Activated CD8-positive, alpha-beta memory T cell treated with anti-CD3 and anti-CD28 coated beads, Interleukin-2, amount 10 ng/mL, durations not matched to agents 7 days and 5 days (primary cell): ENCODE measurements at regions not wholly inside any gene's neighbourhood (a gene's known extent, or its start where the extent isn't known, plus 50 kb on each side); places are given as distances from the start of the nearest gene placed in this dataset.
"Not testable (repeated sequence)": the region's sequence is repeated elsewhere in the genome, so short reads cannot be mapped to it uniquely, and the experiment has no call there.

Source experiments
- ATAC-seq: fragments of 150-1000 bp; cut with Tn5 transposase; one replicate; pipeline ENCODE4 v1.10.0; 2021; ENCODE audit warnings: moderate library complexity
- CTCF ChIA-PET: fragments of 350-600 bp; sonication (Branson Sonifier 250); formaldehyde crosslinking; loops from one replicate; lab custom pipeline; 2021; ENCODE audit warnings: antibody characterized with exemption; lab: Charles Lee
- DNase-seq: peaks from one replicate; pipeline ENCODE4 v3.0.0-alpha.2; 2020
- H3K27ac Mint-ChIP-seq: one replicate; pipeline ENCODE4 v1.8.0; 2021; ENCODE audit warnings: mild to moderate bottlenecking, mixed read lengths
- H3K27me3 Mint-ChIP-seq: one replicate; pipeline ENCODE4 v1.8.0; 2021; ENCODE audit warnings: mixed read lengths
- H3K36me3 Mint-ChIP-seq: one replicate; pipeline ENCODE4 v1.8.0; 2021; ENCODE audit warnings: mild to moderate bottlenecking, mixed read lengths
- H3K4me1 Mint-ChIP-seq: one replicate; pipeline ENCODE4 v1.8.0; 2021; ENCODE audit warnings: mixed read lengths
- H3K4me3 Mint-ChIP-seq: one replicate; pipeline ENCODE4 v1.8.0; 2021; ENCODE audit warnings: mild to moderate bottlenecking, moderate library complexity, mixed read lengths
- H3K9me3 Mint-ChIP-seq: one replicate; pipeline ENCODE4 v1.8.0; 2022; ENCODE audit warnings: low read depth, mixed read lengths

DNA sequence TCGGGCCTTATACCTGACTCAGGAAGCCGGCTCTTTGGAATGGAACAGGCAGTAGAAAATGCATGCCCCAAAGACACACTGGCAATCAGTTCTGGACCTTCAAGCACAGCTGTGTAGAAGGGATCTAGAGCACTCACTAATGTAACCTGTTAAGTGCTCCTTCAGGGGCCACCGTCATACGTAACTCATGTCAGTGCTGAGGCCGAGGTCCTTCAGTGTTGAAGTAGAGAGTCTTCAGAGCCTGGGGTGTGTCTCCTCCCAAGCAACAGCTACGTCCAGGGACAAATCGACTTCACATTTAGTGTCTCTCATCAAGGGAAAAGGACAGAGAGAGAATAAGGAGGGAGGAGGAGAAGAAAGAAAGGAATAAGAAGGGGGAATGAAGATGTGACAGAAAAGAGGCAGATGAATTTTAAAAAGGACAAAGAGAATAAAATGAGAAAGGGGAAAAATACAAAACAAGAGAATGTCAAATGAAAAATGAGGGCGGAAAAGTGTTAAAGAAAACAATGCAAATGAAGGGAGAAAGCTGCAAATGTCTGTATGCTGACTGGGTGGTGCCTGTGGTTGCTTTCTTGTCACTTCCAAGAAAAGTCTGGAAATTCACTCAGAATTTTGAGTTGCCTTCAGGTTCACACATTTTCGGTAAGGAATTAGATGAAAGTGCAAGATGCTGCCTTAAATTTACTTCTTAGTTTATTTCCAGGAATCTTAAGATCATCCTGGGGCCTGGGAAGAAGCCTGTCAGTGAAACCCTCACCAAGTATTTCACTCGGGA is 989.4 kb downstream of the GRID1 start:
- CTCF ChIA-PET, result no interaction called here
- no peak overlapping the region for H3K4me3 Mint-ChIP-seq
- no peaks in the 10 kb centered on the region for H3K9me3 Mint-ChIP-seq
- ATAC-seq (no peak), DNase-seq (no peak)
- no peaks in the 10 kb centered on the region for H3K36me3 Mint-ChIP-seq
- H3K27ac Mint-ChIP-seq, result no peak overlapping the region
- H3K27me3 Mint-ChIP-seq, result no peaks in the 10 kb centered on the region
- H3K4me1 Mint-ChIP-seq, result no peaks in the 10 kb centered on the region

DNA sequence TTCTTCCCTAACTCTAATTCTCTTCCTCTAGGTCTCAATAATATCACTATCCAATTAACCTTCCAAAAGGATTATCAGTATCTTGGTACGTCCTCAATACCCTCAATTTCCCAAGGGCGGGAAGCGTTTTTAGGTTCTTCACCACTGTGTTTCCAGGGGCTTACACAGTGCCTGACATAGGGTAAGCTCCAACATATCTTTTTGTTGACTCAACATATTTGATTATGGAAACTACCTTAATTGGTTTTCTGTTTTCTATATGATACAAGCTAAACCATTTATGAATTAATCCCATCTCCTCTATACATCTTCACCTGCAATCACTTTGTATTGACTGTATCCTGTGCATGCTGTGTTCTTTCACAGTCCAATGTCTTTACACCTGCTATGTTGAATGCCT is 987.3 kb downstream of the GRID1 start:
- DNase-seq (no peak), ATAC-seq (no peak)
- no peaks in the 10 kb centered on the region for H3K9me3 Mint-ChIP-seq
- H3K36me3 Mint-ChIP-seq, result no peaks in the 10 kb centered on the region
- CTCF ChIA-PET, result no interaction called here
- no peaks in the 10 kb centered on the region for H3K27me3 Mint-ChIP-seq
- no peaks in the 10 kb centered on the region for H3K4me1 Mint-ChIP-seq
- no peak overlapping the region for H3K4me3 Mint-ChIP-seq
- H3K27ac Mint-ChIP-seq, result no peak overlapping the region

DNA sequence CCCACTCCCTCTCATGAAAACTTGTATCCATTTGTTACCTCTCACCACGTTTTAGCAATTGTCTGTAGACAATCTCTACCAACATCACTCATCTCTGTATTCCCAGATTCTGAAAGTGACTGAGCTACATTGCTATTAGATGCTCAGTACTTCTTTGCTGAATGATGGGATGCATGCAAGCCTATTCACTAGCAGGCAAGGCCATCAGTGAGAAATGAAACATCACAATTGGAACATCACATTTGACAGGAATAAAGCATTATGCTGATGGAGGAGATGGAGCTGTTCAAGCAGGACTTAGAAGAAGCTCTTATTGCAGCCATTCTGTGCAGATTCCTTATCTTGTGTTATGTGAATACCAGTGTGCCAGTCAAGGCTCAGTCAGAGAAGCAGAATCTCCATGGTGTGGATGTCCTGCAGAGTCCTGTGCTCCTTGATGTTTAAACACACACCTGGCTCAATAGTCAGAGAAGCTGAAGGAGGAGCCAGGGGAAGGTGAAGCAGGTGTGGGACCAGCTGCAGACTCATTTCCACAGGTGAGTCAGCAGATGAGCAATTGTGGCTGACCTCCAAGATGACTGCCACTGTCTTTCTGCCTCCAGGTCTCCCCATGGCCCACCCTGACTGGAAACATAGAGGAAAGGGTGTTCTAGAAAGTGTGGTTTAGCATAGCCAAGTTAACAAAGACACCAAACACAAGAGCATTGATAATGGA is 965.5 kb downstream of the GRID1 start:
- DNase-seq (no peak), ATAC-seq (no peak)
- H3K9me3 Mint-ChIP-seq, result peaks cover 2% of the 10 kb centered on the region
- no peak overlapping the region for H3K27ac Mint-ChIP-seq
- H3K4me3 Mint-ChIP-seq, result no peak overlapping the region
- no peaks in the 10 kb centered on the region for H3K4me1 Mint-ChIP-seq
- H3K27me3 Mint-ChIP-seq, result no peaks in the 10 kb centered on the region
- no peaks in the 10 kb centered on the region for H3K36me3 Mint-ChIP-seq
- CTCF ChIA-PET, result interaction anchor here (1.6 kb wide), 1 partner anchor 10 kb away, joined by 3 read pairs; no protein-coding TSS in a partner anchor

DNA sequence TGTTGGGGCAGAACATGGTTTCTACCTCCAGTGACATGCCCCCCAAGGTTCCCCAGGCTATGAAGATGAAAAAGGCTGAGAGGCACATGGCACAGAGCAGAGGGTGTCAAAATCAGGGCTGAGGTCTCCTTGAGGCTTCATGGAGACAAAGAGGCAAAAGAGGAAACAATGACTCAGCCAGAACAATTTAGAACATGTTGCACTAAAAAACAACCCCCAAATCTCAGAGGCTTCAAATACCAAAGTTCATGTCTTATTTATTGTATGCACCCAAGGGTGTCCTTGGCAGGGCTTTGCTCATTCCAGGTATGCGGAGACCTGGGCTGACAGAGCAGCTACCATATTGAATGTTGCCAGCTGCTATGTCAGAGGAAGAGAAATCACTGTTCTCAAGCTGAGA is 964.1 kb downstream of the GRID1 start:
- DNase-seq (no peak), ATAC-seq (no peak)
- Mint-ChIP-seq H3K36me3 (no peaks in the 10 kb centered on the region), H3K27me3 (no peaks in the 10 kb centered on the region), H3K27ac (no peak overlapping the region), H3K4me3 (no peak overlapping the region), H3K4me1 (no peaks in the 10 kb centered on the region), H3K9me3 (peaks cover 2% of the 10 kb centered on the region)
- CTCF ChIA-PET, result no interaction called here

DNA sequence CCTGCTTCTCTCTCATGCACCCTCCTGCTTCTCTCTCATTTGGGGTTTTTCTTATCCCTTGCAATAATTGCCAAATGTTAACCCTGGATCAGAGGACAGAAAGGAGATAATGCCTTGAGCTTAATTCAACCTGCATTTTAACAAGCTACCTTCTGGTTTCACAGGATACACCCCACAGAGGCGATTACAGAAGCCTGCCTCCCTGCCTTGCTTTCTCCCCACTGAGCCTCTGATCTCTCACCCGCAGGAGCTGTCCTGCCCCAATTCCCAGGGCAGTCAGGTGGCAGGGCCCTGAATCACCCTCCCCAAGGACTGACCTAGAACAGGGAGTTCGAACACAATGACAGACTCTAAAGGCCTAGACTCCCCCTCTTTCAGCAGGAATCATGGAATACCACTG is 959.5 kb downstream of the GRID1 start:
- no peaks in the 10 kb centered on the region for H3K36me3 Mint-ChIP-seq
- CTCF ChIA-PET, result no interaction called here
- H3K4me3 Mint-ChIP-seq, result no peak overlapping the region
- ATAC-seq (no peak), DNase-seq (no peak)
- no peaks in the 10 kb centered on the region for H3K4me1 Mint-ChIP-seq
- H3K9me3 Mint-ChIP-seq, result peaks cover 2% of the 10 kb centered on the region
- H3K27me3 Mint-ChIP-seq, result no peaks in the 10 kb centered on the region
- no peak overlapping the region for H3K27ac Mint-ChIP-seq

DNA sequence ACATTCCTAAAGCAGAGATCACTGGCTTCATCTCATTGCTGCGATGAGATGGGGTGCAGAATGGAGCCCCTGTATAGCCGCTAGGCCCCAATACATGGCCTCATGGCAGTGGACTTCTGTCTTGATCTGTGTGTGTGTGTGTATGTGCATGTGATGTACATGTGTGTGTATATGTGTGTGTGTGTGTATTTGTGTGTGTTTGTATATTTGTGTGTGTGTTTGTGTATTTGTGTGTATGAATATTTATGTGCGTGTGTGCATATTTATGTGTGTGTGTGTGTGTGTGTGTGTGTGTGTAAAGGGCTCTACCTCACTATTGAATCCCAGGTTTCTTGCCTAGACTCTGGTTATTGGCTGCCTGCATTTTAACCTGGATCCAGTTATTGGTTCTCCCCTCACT is 958.2 kb downstream of the GRID1 start:
- H3K27ac Mint-ChIP-seq, result no peak overlapping the region
- peaks cover 2% of the 10 kb centered on the region for H3K9me3 Mint-ChIP-seq
- no peak for DNase-seq
- ATAC-seq, result no peak
- H3K4me3 Mint-ChIP-seq, result no peak overlapping the region
- no peaks in the 10 kb centered on the region for H3K27me3 Mint-ChIP-seq
- H3K4me1 Mint-ChIP-seq, result no peaks in the 10 kb centered on the region
- CTCF ChIA-PET, result no interaction called here
- H3K36me3 Mint-ChIP-seq, result no peaks in the 10 kb centered on the region

DNA sequence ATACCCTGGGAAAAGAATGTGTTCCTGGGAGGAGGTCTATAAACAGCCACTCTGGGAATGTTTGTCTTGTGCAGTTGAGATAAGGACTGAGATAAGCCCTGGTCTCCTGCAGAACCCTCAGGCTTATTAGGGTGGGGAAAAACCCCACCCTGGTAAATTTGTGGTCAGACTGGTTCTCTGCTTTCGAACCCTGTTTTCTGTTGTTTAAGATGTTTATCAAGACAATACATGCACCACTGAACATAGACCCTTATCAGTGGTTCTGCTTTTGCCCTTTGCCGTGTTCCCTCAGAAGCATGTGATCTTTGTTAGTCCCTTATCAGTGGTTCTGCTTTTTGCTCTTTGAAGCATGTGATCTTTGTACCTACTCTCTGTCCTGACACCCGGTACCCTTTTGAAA is 956.0 kb downstream of the GRID1 start:
- H3K4me3 Mint-ChIP-seq, H3K27ac Mint-ChIP-seq, DNase-seq, H3K36me3 Mint-ChIP-seq, H3K9me3 Mint-ChIP-seq, ATAC-seq, H3K4me1 Mint-ChIP-seq, H3K27me3 Mint-ChIP-seq, CTCF ChIA-PET: not testable (repeated sequence)

DNA sequence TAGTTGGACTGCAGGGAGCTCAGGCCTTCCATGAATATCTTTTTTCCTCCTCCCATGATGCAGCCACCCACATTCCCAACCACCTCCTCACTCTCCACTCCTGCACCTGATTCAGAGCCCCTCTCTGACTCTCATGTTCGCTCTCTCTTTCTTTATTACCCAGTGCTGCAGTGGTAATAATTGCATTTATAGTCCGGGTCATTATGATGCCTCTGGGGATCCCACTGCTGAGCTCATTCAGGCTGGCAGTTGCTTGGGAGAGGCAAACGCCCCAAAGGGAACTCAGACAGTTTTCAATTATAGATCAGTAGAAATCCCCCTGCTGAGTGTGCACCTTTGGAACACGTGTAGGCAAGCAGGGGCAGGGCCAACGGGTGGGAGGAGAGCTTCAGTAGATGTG is 953.0 kb downstream of the GRID1 start:
- no peaks in the 10 kb centered on the region for H3K36me3 Mint-ChIP-seq
- CTCF ChIA-PET, result no interaction called here
- no peaks in the 10 kb centered on the region for H3K27me3 Mint-ChIP-seq
- no peak for ATAC-seq
- no peaks in the 10 kb centered on the region for H3K4me1 Mint-ChIP-seq
- H3K4me3 Mint-ChIP-seq, result no peak overlapping the region
- H3K27ac Mint-ChIP-seq, result no peak overlapping the region
- H3K9me3 Mint-ChIP-seq, result peaks cover 3% of the 10 kb centered on the region
- DNase-seq, result no peak

DNA sequence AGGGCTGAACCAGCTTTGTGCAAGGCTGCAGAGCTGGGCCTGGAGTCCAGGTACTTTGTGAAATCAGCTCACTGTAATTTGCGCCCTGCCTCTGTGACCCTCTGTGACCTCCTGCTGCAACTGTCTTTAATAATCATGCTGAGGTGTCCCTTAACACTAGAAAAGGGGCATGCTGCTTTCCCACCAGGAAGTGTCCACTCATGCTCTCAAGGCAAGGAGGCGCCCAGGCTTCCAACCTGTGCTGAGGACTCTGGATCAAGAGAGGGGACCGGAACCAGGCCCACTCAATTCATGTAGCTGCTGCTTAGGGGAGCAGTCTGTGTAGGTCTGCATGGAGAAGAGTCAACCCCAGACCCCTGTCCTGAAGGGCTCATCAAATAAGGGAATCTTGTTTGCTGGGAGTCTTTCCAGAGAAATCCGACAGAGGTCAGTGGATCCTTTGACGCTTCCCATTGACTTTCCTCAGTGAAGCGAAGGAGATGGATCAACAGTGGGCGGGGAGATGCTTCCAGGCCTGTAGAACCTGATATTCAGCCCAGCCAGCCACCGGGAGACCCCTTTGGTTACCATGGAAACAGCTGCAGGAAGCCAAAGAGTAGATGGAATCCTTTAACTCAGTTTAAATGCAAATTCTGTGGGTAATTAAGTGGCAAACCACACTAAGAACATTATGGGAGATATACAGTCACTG is 945.9 kb downstream of the GRID1 start:
- Mint-ChIP-seq H3K4me3 (no peak overlapping the region), H3K27me3 (no peaks in the 10 kb centered on the region), H3K27ac (no peak overlapping the region), H3K36me3 (no peaks in the 10 kb centered on the region), H3K9me3 (no peaks in the 10 kb centered on the region), H3K4me1 (no peaks in the 10 kb centered on the region)
- ATAC-seq (no peak), DNase-seq (no peak)
- CTCF ChIA-PET, result no interaction called here

DNA sequence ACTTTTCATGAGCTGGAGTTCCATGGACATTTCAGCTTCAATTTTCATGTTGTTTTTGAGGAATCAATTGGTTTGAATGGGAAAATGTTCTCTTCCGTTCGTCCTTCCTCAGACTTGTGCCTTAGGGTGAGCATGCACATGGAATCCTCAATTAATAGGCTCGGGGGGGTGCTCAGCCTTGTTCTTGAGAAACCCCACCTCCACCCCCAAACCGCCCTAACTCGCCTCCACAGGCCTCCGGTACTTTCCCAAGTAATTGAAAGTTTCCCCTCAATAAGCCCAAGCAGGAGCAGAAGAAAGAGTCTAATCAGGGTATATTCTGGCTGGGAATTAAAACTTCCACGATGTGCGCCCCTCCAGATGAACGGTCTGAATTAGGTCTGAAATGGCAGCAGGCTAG is 945.2 kb downstream of the GRID1 start:
- H3K9me3 Mint-ChIP-seq, result no peaks in the 10 kb centered on the region
- no peaks in the 10 kb centered on the region for H3K27me3 Mint-ChIP-seq
- H3K4me1 Mint-ChIP-seq, result no peaks in the 10 kb centered on the region
- ATAC-seq (no peak), DNase-seq (no peak)
- no peaks in the 10 kb centered on the region for H3K36me3 Mint-ChIP-seq
- CTCF ChIA-PET, result no interaction called here
- no peak overlapping the region for H3K4me3 Mint-ChIP-seq
- H3K27ac Mint-ChIP-seq, result no peak overlapping the region

DNA sequence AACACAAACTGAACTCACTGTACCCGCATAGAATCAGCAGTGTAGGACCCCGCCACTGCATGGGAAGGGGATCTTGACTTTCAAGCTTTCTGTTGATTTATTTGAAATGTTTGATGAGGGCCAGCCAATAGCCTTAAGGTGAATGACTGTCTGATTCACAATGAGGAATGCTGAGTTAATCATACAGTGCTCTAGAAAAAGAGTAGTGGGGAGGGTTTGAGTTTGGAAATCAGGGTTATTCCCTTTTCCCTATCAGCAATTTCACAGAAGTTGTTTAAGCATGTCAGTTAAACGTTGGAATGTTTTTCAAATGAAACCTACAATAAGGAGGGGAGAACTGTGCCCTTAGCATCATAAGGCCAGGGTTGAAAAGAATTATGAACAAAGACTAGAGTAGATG is 937.5 kb downstream of the GRID1 start:
- no peak overlapping the region for H3K4me3 Mint-ChIP-seq
- CTCF ChIA-PET, result no interaction called here
- no peaks in the 10 kb centered on the region for H3K36me3 Mint-ChIP-seq
- DNase-seq, result no peak
- no peak overlapping the region for H3K27ac Mint-ChIP-seq
- no peak for ATAC-seq
- H3K9me3 Mint-ChIP-seq, result no peaks in the 10 kb centered on the region
- no peaks in the 10 kb centered on the region for H3K4me1 Mint-ChIP-seq
- H3K27me3 Mint-ChIP-seq, result no peaks in the 10 kb centered on the region

DNA sequence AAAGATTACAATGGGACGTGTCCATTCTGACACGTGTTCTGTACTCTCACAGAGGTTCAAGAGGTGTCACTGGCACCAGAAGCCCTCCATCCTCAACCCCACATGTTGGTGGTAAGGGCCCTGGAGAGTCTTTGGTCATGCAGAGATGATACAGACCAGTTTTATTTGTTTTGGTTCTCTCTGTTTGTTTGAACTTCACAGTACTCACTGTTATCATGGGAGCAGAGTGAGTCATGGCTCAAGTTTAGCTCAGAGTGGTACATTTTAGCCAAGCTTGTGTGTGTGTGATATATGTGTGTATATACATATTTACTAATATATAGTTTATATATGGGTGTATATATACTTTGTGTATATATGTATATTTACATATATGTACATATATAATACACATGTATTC is 935.6 kb downstream of the GRID1 start:
- Mint-ChIP-seq H3K27me3 (no peaks in the 10 kb centered on the region), H3K4me1 (no peaks in the 10 kb centered on the region), H3K9me3 (no peaks in the 10 kb centered on the region), H3K4me3 (no peak overlapping the region), H3K36me3 (no peaks in the 10 kb centered on the region), H3K27ac (no peak overlapping the region)
- CTCF ChIA-PET, result no interaction called here
- no peak for ATAC-seq
- no peak for DNase-seq

DNA sequence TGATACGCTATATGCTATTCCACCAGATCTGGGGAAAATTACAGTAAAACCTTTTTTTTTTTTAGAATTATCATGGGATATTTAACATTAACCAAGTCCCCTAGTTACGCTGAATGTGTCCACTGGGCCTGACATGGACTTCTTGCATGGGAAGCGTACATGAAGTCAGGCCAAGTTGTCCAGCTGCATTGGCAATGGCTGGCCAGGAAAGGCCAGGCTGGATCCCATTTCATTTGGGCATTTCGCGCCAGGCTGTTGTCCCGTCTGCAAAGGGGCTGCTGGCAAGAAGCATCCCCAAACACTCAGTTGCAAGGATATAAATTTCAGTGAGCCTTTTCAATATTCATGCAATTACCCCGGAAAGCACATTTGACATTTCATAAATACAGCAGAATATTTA is 933.3 kb downstream of the GRID1 start:
- H3K4me3 Mint-ChIP-seq, result no peak overlapping the region
- DNase-seq, result no peak
- no peak overlapping the region for H3K27ac Mint-ChIP-seq
- H3K9me3 Mint-ChIP-seq, result no peaks in the 10 kb centered on the region
- H3K36me3 Mint-ChIP-seq, result no peaks in the 10 kb centered on the region
- no peaks in the 10 kb centered on the region for H3K27me3 Mint-ChIP-seq
- CTCF ChIA-PET, result no interaction called here
- ATAC-seq, result no peak
- no peaks in the 10 kb centered on the region for H3K4me1 Mint-ChIP-seq

DNA sequence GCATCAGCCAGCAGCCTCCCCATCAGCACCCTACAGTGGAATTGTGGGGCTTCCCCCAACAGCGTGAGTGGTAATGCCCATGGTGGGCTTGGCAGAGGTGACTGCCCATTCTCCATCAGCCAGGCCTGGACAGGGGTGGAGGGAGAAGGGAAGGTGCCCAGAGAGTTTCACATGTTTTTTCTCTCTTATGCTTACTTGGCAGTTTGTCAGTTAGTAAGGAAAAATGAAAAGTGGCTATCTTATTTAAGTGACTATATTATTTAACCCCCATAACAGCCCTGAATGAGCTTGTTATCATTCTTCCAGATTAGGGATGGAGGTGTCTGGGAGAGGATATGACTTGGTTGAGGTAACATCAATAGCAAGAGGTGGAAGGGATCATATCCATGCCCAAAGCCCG is 921.7 kb downstream of the GRID1 start:
- Mint-ChIP-seq H3K4me1 (no peaks in the 10 kb centered on the region), H3K4me3 (no peak overlapping the region), H3K9me3 (no peaks in the 10 kb centered on the region), H3K27me3 (no peaks in the 10 kb centered on the region), H3K36me3 (no peaks in the 10 kb centered on the region), H3K27ac (no peak overlapping the region)
- DNase-seq (no peak), ATAC-seq (no peak)
- CTCF ChIA-PET, result no interaction called here
